CD4-positive, alpha-beta T cell (primary cell): ENCODE measurements at regions not wholly inside any gene's neighbourhood (a gene's known extent, or its start where the extent isn't known, plus 50 kb on each side); places are given as distances from the start of the nearest gene placed in this dataset.

Source experiments
- ATAC-seq: fragments of 200-7000 bp; cut with Tn5 transposase; one replicate; pipeline ENCODE4 v1.10.0; 2022; ENCODE audit warnings: mild to moderate bottlenecking; ENCODE audit not compliant: poor library complexity
- CTCF ChIA-PET: fragments of 350-600 bp; sonication (Branson Sonifier 250); formaldehyde crosslinking; loops from one replicate; lab custom pipeline; 2021; ENCODE audit warnings: antibody characterized with exemption, inconsistent platforms; lab: Charles Lee
- POLR2A ChIA-PET: fragments of 350-600 bp; sonication (Branson Sonifier 250); formaldehyde crosslinking; loops from one replicate; lab custom pipeline; 2021; ENCODE audit warnings: antibody characterized with exemption, inconsistent platforms; lab: Charles Lee
- DNase-seq, 14 experiments: peaks; one replicate each; pipeline ENCODE4 v3.0.0-alpha.2; 2013 to 2020; ENCODE audit warnings: mixed read lengths in 2 of 14
- H3K27ac ChIP-seq, 2 donors: one replicate each; pipeline versions ENCODE4 v1.5.1 to v1.7.0; 2013; ENCODE audit warnings: low read length in 2 of 2, low read depth in 1 of 2, mild to moderate bottlenecking in 1 of 2
- H3K27me3 ChIP-seq, 2 experiments: 1 replicate in 1 of 2; 2 replicates in 1 of 2; pipeline versions ENCODE4 v1.6.1 to v1.7.0; 2013; ENCODE audit warnings: low read length in 2 of 2, control low read depth in 1 of 2, mild to moderate bottlenecking in 1 of 2, moderate library complexity in 1 of 2; ENCODE audit not compliant: insufficient read depth in 2 of 2, control insufficient read depth in 1 of 2
- H3K36me3 ChIP-seq: one replicate; pipeline ENCODE4 v1.6.1; 2013; ENCODE audit warnings: low read length, control low read depth; ENCODE audit not compliant: insufficient read depth
- H3K4me1 ChIP-seq: one replicate; pipeline ENCODE4 v1.6.1; 2013; ENCODE audit warnings: low read length, control low read depth; ENCODE audit not compliant: insufficient read depth
- H3K4me3 ChIP-seq: one replicate; pipeline ENCODE4 v1.5.1; 2013; ENCODE audit warnings: mild to moderate bottlenecking, low read length, moderate library complexity
- H3K9me3 ChIP-seq, 2 experiments: 1 replicate in 1 of 2; 2 replicates in 1 of 2; pipeline versions ENCODE4 v1.6.1 to v1.7.0; 2013; ENCODE audit warnings: low read length in 2 of 2, mild to moderate bottlenecking in 2 of 2, control low read depth in 1 of 2, moderate library complexity in 1 of 2; ENCODE audit not compliant: control insufficient read depth in 1 of 2, insufficient read depth in 1 of 2
- H3K27ac Mint-ChIP-seq: one replicate; pipeline ENCODE4 v1.8.0; 2020; ENCODE audit warnings: mixed read lengths
- H3K27me3 Mint-ChIP-seq: one replicate; pipeline ENCODE4 v1.8.0; 2021; ENCODE audit warnings: mixed read lengths
- H3K36me3 Mint-ChIP-seq: one replicate; pipeline ENCODE4 v1.8.0; 2021; ENCODE audit warnings: low read depth, mixed read lengths
- H3K4me1 Mint-ChIP-seq: one replicate; pipeline ENCODE4 v1.8.0; 2021; ENCODE audit warnings: low read depth, mixed read lengths
- H3K4me3 Mint-ChIP-seq: one replicate; pipeline ENCODE4 v1.8.0; 2020; ENCODE audit warnings: mild to moderate bottlenecking, mixed read lengths
- H3K9me3 Mint-ChIP-seq: one replicate; pipeline ENCODE4 v1.8.0; 2020; ENCODE audit warnings: mixed read lengths
- intact Hi-C, 2 experiments: fragments of 100-400 bp; cut with DNase I in 1 of 2; cut with micrococcal nuclease in 1 of 2; formaldehyde crosslinking; loops; one replicate each; pipeline versions ENCODE4 v1.15.1 to v1.9.0; 2023 to 2025; cut with DNase I, micrococcal nuclease
- TF ChIP-seq, protein P1 (sequence below): fragments of 200-600 bp; IDR thresholded peaks from one replicate; pipeline ENCODE4 v1.8.0; 2022; ENCODE audit warnings: antibody characterized with exemption, mild to moderate bottlenecking

DNA sequence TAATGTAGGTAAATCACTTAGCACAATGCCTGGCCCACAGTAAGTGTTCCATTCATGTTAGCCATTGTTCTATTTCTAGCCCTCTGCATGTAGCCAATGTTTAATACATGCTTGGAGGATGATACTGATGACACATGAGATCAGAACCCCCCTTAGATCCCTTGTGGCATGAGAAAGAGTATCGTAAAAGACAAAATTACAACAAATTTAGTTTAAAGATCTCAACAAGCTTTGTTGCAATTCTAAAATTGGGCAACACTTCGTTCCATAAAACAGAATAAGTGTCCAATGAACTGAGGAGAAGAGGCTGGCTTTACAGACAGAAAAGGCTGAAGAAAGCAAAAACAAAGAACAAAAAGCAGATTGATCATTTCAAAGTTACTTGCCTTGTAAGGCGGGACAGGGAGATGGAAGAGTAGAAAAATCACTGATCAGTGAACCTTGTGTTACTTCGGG is 148.7 kb upstream of the SLC1A4 start:
- ChIA-PET CTCF (no interaction called here), POLR2A (interaction anchor here (0.7 to 1.7 kb wide), 3 partner anchors 14 to 187 kb away, joined by 3 to 5 read pairs (median 3); partner anchors contain the start of gene SERTAD2)
- H3K36me3 Mint-ChIP-seq, result no peaks in the 10 kb centered on the region
- H3K27ac Mint-ChIP-seq, result no peak overlapping the region
- no peak overlapping the region for H3K4me3 Mint-ChIP-seq
- no peaks in the 10 kb centered on the region for H3K36me3 ChIP-seq
- no peaks in the 10 kb centered on the region for H3K27me3 Mint-ChIP-seq
- no peak overlapping the region for H3K4me3 ChIP-seq
- no peaks in the 10 kb centered on the region for H3K27me3 ChIP-seq
- intact Hi-C loops, result no loop called here
- peaks cover 4% of the 10 kb centered on the region for H3K4me1 ChIP-seq
- no peaks in the 10 kb centered on the region for H3K9me3 Mint-ChIP-seq
- DNase-seq (no peak), ATAC-seq (no peak)
- TF ChIP-seq, protein P1, sequence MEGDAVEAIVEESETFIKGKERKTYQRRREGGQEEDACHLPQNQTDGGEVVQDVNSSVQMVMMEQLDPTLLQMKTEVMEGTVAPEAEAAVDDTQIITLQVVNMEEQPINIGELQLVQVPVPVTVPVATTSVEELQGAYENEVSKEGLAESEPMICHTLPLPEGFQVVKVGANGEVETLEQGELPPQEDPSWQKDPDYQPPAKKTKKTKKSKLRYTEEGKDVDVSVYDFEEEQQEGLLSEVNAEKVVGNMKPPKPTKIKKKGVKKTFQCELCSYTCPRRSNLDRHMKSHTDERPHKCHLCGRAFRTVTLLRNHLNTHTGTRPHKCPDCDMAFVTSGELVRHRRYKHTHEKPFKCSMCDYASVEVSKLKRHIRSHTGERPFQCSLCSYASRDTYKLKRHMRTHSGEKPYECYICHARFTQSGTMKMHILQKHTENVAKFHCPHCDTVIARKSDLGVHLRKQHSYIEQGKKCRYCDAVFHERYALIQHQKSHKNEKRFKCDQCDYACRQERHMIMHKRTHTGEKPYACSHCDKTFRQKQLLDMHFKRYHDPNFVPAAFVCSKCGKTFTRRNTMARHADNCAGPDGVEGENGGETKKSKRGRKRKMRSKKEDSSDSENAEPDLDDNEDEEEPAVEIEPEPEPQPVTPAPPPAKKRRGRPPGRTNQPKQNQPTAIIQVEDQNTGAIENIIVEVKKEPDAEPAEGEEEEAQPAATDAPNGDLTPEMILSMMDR, result no peak
- H3K9me3 ChIP-seq, result no peaks in the 10 kb centered on the region
- H3K4me1 Mint-ChIP-seq, result peaks cover 4% of the 10 kb centered on the region
- H3K27ac ChIP-seq, result no peak overlapping the region

DNA sequence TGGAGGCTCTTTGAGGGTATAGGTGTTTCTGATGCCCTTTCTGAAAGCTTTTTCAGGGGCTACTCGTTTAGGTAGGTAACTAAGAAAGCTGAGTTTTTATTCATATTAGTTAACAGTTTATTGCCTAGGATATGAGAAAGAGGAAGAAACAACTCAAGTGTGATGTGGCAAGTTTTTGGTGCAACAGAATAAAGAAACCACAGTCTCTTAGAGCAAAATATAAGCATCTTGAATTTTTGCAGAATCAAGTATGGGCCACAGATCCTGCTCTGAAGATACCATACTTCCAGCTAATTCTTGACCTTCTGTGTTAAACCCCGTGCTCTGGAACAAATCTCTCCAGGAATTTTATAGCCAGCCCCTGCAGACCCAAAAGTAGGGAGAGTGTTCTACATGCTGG is 147.7 kb upstream of the SLC1A4 start:
- H3K4me3 ChIP-seq, result no peak overlapping the region
- DNase-seq, result no peak
- H3K27ac Mint-ChIP-seq, result no peak overlapping the region

DNA sequence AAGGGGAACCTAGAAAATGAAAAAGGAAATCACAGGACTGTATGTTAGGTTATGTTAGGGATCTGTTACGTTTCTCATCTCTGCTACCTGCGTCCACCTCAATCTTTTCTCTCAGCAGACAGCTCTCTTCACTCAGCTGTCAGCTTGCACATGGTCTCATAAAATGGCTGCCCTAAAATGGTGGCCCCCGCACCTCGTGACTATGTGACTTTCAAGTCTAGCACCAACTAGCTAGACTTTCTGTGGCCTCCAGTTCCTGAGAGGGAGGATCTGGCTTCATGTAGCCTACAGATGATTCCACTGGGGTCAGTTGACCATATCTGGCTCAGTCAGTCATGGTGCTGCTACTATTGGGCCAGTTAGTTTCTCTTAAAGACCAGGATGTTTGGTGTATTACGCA is 147.2 kb upstream of the SLC1A4 start:
- Histone ChIP-seq H3K27ac (no peak overlapping the region), H3K27me3 (no peaks in the 10 kb centered on the region), H3K4me3 (no peak overlapping the region), H3K36me3 (no peaks in the 10 kb centered on the region), H3K4me1 (peaks cover 4% of the 10 kb centered on the region), H3K9me3 (no peaks in the 10 kb centered on the region)
- no peaks in the 10 kb centered on the region for H3K27me3 Mint-ChIP-seq
- ChIA-PET POLR2A (interaction anchor here (1.3 kb wide), 1 partner anchor 47 kb away, joined by 3 read pairs; no protein-coding TSS in a partner anchor), CTCF (interaction anchor here (1.3 kb wide), 1 partner anchor 10 kb away, joined by 3 read pairs; no protein-coding TSS in a partner anchor)
- no peak overlapping the region for H3K4me3 Mint-ChIP-seq
- H3K36me3 Mint-ChIP-seq, result no peaks in the 10 kb centered on the region
- TF ChIP-seq, protein P1, result no peak
- no peak for ATAC-seq
- no peak overlapping the region for H3K27ac Mint-ChIP-seq
- DNase-seq, result no peak
- H3K4me1 Mint-ChIP-seq, result peaks cover 4% of the 10 kb centered on the region
- intact Hi-C loops, result no loop called here
- no peaks in the 10 kb centered on the region for H3K9me3 Mint-ChIP-seq

More for the DNA sequence above, 147.7 kb upstream of the SLC1A4 start:
- Histone ChIP-seq H3K36me3 (no peaks in the 10 kb centered on the region), H3K4me1 (peaks cover 4% of the 10 kb centered on the region), H3K27ac (no peak overlapping the region), H3K27me3 (no peaks in the 10 kb centered on the region), H3K9me3 (no peaks in the 10 kb centered on the region)
- intact Hi-C loops, result no loop called here
- H3K4me1 Mint-ChIP-seq, result peaks cover 4% of the 10 kb centered on the region
- no peaks in the 10 kb centered on the region for H3K27me3 Mint-ChIP-seq
- H3K9me3 Mint-ChIP-seq, result no peaks in the 10 kb centered on the region
- ATAC-seq, result no peak
- ChIA-PET POLR2A (interaction anchor here (1.3 kb wide), 1 partner anchor 47 kb away, joined by 3 read pairs; no protein-coding TSS in a partner anchor), CTCF (interaction anchor here (1.3 kb wide), 1 partner anchor 10 kb away, joined by 3 read pairs; no protein-coding TSS in a partner anchor)
- no peaks in the 10 kb centered on the region for H3K36me3 Mint-ChIP-seq
- H3K4me3 Mint-ChIP-seq, result no peak overlapping the region
- TF ChIP-seq, protein P1, result no peak
